GM19328 (cell line): ENCODE measurements at regions not wholly inside any gene's neighbourhood (a gene's known extent, or its start where the extent isn't known, plus 50 kb on each side); places are given as distances from the start of the nearest gene placed in this dataset.
"Not testable (repeated sequence)": the region's sequence is repeated elsewhere in the genome, so short reads cannot be mapped to it uniquely, and the experiment has no call there.

Experiments used
- ATAC-seq: cut with Tn5 transposase; IDR thresholded peaks from one replicate; pipeline ENCODE4 v1.9.1; 2021; ENCODE audit warnings: mild to moderate bottlenecking, moderate library complexity; ENCODE audit not compliant: unreplicated experiment

DNA sequence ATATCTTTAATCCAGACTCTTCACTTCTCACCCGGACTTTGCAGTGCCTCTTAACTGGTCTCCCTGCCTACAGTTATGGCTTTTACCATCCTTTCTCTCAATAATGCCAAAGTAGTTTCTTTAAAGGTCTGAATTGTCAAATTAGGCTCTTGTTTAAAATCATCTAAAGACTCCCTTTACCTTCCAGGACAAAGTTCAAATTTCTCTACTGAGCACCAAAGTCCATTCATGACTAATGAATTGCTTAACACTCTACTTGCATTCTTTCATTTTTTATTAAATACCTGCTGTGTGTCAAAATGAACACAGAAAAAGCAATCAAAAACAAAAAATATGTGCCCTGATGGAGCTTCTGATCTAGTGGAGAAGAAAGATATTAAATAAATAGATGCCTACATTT lies 472.4 kb upstream of the UBE2E2 start:
- no peak for ATAC-seq

DNA sequence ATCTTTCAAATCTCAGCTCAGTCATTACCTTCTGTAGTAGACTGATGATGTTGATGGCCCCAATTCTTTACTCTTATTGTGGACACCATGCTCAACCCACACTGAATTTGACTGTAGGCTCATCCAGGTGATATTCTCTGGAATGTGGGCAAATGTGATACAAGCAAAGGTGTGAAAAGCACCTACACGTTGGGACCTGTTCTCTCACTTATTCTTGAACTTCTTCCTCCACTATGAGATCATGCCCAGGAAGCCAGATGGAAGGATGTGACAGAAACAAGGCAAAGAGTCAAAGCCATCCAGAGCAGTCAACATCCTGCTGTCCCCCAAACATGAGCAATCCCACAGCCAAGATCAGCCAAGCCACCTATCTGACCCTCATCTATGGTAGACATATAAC lies 471.2 kb upstream of the UBE2E2 start:
- ATAC-seq: no peak

DNA sequence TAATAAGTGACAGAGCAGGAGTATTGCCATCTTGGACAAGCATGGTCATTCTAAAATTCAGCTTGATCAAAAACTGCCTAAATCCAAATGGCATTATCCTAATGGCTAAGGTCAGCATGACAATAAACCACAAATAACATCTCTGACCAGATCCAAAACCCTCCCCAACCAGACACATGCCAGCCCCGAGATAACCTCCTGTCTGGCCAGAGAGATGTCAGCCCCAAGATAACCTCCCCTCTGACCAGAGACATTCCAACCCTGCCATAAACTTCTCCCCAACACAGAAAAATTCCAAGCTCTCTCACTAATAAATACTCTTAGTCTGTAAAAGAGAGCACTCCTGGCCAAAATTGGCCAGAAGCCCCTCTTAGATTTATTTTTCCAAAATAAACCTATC lies 470.5 kb upstream of the UBE2E2 start:
- no peak for ATAC-seq

DNA sequence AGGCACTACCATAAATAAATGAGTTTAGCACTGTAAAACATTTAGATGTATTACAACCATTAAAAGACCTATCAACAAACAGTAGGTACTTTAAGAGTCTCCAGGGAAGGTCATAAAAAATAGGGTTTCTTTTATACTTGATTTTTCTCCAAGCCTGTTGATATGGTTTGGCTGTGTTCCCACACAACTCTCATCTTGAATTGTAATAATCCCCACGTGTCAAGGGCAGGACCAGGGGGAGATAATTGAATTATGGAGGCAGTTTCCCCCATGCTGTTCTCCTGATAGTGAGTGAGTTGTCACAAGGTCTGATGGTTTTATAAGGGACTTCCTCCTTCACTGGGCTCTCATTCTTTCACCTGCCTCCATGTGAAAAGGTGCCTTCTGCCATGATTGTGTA lies 468.9 kb upstream of the UBE2E2 start:
- no peak for ATAC-seq

DNA sequence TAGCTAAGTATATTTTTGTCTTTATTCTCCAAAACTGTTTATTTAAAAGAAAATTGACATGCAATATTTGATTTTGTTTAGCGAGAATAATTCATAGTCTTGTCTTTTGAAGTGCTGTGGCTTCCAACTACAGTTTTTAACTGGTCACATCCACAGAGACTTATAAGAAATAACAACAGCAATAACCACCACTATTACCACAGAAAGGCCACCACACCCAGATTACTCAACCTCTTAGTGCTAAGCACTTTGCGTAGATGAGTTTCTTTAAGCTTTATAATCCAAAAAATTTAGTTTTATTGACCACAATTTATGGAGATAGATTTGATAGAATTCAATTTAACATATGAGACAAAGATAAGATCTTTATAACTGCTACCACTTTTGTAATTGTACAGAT lies 468.4 kb upstream of the UBE2E2 start:
- no peak for ATAC-seq

DNA sequence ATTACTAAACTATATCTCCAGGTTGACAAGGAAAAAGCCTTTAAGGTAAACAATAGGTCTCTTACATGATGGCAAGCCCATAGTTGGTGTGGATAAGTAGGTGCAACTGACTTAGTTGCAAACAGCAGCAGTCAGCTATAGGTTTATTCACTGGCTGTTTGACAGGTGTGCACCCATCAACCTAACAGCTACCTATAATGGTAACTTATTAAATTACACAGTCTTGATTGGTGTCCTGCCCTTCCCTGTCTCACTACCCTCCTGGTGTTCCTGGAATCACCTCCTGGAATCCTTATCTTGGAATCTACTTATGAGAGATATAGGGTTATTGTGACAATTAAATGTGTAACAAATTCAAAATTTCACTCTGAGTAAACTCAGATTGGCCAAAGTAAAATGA lies 467.8 kb upstream of the UBE2E2 start:
- no peak for ATAC-seq

DNA sequence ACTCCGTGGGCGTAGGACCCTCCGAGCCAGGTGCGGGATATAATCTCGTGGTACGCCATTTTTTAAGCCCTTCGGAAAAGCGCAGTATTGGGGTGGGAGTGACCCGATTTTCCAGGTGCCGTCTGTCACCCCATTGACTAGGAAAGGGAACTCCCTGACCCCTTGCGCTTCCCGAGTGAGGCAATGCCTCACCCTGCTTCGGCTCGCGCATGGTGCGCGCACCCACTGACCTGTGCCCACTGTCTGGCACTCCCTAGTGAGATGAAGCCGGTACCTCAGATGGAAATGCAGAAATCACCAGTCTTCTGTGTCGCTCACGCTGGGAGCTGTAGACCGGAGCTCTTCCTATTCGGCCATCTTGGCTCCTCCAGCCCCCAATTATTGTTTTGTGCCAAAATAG lies 459.7 kb upstream of the UBE2E2 start:
- ATAC-seq: not testable (repeated sequence)

DNA sequence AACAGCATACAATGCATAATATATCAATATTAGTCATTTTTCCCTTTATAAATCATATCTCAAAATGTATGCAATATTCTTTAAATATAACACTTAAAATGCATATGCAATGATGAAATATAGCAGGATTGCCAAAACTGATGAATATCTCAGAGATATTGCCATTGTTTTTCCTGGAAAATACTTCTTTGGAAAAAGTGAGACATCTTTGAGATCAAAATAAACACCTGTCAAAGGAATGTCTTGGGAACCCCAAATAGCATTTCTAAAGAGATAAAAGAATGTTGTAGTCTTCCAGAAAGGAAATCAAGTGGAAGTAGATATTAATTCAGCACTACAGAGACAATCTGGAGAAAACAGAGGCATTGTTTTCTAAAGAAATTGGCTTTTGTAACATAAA lies 457.8 kb upstream of the UBE2E2 start:
- ATAC-seq: no peak

DNA sequence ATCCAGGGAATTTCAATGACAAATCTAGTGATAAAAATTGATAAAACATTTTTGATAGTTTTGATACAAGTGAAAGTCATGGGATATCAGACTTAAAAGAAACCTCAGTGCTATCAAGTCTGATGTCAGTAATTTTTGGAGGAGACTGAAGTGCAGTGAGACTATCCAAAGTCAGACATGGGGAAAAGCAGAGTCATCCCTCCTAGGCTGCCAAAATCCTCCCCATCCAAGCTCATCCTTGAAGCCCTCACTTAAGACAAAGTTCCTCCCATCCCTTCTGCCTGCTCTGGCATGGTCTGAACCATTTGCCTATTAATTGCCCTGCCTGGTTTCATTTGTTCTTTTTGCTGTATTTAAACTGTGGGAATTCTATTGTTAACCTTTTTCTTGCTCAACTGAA lies 456.9 kb upstream of the UBE2E2 start:
- ATAC-seq: no peak

DNA sequence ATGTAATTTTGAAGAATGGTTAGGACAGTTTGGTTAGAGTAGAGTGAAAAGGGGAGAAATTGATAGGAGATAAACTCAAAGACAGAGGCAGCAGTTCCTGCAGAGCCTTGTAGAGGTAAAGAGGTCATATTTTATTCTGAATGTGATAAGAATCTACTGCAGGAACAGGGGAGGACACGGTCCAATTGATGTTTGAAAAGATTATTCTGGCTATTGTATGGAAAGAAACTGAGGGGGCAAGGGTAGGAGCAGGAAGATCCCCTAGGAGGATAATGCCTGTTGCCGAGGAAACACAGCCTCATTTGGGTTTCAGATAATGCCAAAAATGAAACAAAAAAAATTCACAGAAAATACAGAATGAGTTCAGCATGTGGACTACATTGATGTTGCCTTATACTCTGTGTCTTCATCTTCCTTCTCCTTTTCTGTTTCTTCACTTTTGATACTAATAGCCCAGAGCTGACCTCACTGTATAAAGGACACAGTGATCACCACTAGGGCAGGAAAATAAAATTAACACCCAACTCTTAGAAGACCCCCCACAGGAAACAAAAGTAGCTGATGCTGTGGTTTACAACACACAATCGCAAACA lies 454.6 kb upstream of the UBE2E2 start:
- no peak for ATAC-seq

DNA sequence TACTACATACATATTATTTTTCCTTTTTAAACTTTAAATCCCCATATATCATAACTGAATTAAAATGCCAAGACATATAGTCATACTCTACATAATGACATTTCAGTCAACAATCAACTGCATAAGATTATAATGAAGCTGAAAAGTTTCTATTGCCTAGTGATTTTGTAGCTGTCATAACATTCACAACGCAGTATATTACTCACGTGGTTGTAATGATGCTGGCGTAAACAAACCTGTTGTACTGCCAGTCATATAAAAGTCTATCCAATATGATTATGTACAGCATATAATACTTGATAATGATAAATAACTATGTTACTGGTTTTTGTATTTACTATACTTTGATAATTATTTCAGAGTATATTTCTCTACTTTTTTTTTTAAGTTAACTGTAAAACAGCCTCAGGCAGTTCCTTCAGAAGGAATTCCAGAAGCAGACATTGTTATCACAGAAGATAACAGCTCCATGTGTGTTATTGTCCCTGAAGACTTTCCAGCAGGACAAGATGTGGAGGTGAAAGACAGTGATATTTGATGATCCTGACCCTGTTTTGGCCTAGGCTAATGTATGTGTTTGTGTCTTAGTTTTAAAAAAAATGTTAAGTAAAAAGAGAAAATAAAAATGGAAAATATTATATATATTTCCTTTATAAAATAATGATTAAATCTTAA lies 443.4 kb upstream of the UBE2E2 start:
- ATAC-seq: no peak

DNA sequence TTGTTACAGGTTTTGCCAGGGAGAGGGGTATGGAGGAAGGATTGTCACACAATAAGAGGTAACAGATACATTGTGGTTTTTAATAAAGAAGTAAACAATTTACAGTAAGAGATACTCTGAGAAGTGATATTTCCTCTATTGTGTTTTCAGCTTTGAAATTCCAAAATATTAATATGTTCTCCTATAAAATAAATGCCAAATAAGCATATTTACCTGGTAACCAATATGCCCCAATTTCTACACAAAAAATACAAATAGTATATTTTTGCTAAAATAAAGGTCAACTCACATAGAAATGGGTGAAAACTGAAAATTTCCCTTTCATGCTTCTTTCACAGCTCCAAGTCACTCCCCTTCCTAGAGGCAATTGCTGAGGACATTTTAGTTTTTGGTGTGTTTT lies 437.4 kb upstream of the UBE2E2 start:
- ATAC-seq: no peak

DNA sequence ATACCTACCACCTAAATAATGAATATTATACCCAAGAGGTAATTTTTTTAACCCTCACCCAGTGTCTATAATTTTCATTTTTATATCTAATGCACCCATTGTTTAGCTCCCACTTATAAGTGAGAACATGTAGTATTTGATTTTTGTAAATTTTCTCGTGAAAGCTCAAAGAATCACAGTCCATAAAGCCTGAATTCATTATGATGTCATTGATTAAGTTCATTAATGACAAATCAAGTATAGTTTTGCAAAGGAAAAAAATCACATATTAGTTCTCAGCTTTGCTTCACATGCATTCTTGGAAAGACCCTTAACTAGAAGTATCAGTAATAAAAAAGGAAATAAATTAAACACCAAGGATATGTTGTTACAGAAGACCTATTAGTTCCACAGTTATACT lies 425.3 kb upstream of the UBE2E2 start:
- ATAC-seq: no peak

DNA sequence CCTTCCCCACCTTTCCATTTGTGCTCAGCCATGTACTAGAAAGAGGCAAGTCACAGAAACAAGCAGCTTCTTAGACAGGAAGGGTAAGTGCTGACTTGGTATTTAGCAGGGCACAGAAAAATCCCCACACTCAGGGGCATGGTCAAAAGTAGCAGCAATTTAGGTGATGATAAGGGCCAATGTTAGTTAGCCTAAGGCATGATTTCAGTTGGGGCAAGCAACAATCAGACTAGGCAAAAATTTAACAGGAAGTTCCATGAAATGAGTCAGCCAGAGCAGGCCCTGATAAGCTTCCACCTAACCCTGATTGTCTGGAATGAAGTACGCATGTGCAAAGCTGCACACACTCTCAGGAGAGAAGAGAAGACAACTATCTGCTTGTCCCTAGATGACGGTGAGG lies 423.4 kb upstream of the UBE2E2 start:
- no peak for ATAC-seq

DNA sequence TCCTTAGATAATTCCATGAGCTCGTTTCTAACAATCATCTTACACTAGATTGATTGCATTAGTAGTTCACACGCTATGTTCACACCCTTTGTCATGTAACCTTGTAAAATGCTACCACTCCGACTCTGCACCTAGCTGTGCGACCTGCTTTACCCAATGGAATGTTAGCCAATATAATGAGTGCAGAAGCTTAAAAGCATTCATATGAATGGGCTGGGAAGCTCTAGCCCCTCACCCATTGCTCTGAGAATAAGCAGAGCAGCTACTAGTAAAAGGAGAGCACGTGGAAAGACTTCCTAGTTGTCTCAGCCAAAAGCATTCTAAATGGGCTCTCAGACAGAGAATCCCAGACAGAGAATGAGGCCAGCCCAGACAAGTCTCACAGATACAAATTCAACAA lies 410.6 kb upstream of the UBE2E2 start:
- ATAC-seq: no peak

DNA sequence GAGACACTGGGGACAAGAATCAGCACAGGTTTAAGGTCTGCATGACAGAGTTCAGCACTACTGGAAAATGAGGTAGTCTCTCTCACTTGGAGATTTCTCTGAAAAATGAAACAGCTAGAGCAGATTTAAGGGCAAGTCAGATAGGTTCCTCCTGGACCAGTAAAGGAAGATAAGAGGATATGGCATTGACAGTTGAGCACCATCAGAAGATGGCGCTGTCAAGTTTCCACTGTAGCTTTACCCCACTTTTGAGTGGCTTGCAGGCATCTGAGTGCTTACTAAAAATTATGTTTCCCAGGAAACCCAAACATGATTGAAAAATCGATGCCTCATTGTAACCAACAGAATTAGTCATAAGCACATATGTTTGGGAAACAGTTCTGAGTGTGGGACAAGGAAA lies 407.2 kb upstream of the UBE2E2 start:
- no peak for ATAC-seq

DNA sequence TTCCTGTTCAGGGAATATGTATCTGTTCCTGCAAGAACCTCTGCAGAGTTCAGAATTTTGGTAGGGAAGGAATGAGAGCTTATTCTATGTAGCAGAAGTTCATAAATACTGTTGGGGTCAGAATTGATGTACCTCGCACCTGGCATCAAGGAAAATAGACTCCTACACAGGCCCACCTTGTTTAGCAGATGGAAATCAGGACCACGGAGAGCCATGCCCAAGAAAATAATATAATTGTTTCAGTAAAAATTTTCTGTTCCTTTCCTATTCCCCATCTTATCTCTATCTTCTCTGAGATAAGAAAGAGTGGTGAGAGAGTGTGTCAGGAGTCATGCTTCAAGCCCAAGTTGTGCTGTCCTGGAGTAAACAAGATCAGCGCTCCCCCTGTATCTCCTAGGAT lies 404.7 kb upstream of the UBE2E2 start:
- ATAC-seq: no peak

DNA sequence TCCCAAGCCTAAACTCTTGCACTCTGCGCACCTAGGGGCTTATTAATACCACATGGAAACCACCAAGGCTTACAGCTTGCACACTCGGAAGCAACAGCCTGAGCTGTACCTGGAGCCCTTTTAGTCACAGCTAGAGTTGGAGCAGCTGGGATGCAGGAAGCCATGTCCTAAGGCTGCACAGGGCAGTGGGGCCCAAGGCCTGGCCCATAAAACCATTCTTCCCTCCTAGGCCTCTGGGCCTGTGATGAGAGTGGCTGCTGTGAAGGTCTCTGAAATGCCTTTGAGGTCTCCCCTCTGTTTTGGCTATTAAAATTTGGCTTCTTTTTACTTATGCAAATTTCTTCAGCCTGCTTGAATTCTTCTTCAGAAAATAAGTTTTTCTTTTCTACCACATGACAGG lies 383.9 kb upstream of the UBE2E2 start:
- ATAC-seq: no peak

DNA sequence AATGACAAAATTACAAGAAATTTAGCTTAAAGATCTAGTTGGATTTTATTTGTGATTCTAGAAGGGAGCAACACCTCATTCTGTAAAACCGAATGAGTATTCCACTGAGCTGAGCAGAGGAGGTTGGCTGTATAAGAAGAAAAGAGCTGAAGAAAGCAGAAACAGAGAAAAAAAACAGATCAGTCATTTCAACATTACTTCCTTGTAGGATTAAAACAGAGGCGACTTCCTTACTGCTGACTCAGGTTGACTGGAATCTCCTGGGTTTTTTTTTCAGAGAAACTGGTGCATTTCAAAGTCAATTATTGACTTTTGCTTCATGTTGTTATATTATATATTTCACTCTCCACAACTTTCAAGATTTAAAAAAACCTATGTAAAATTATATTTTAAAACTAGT lies 368.1 kb upstream of the UBE2E2 start:
- no peak for ATAC-seq

DNA sequence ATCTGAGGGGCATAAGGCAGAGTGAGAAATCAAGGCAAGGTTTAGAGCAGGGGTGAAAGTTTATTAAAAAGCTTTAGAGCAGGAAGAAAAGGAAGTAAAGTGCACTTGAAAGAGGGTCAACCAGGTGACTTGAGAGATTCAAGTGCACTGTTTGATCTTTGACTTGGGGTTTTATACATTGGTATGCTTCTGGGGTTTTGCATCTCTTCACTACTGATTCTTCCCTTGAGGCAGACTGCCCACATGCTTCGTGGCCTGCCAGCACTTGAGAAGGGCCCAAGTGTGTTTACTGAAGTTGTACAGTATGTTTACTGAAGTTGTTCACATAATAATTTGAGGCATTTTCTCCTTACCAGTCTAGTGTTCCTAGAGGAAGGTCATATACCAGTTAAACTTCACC lies 367.0 kb upstream of the UBE2E2 start:
- no peak for ATAC-seq

DNA sequence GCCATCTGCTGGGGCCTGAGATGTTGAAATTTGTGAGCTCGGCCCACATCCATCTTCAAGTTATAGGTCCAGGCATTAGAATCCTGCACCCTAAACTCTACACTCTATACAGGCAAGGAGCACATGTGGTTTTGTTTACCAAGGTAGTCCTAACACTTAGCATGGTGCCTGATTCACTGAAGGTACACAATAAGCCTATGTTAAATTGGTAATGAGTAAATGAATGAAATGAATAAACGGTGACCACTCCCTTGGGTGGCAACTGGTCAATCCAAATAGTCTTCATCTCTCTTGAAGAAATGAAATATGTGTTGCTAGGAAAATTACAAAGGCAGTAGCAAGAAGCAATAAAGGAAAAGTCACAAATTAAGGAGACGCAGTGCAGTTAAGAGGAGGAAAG lies 359.3 kb upstream of the UBE2E2 start:
- no peak for ATAC-seq

DNA sequence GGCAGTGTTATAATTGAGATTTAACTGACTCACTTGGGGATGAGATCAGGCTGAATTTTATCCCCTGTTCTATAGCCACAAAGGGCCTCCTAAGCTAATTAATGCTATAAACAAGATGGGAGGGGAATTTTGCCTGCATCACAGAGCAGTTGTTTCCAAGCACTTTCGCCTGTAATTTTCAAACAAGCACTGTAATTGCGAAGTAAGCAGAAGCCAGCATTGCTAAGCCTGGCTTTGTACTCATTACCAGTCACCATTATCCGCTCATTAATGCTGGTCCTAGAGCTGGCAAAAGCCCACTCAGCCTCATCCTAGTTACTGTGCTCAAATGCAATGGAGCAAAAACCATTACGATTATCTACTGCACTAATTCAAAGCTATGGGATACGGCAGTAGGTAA lies 356.6 kb upstream of the UBE2E2 start:
- no peak for ATAC-seq

DNA sequence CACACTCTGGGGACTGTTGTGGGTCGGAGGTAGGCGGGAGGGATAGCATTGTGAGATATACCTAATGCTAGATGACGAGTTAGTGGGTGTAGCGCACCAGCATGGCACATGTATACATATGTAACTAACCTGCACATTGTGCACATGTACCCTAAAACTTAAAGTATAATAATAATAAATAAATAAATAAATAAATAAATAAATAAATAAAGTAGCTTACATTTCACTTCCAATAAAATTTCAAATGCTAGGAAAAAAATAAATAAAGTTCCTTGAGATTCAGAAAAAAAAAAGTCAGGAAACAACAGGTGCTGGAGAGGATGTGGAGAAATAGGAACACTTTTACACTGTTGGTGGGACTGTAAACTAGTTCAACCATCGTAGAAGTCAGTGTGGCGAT lies 353.5 kb upstream of the UBE2E2 start:
- not testable (repeated sequence) for ATAC-seq
